Effector memory CD4-positive, alpha-beta T cell (primary cell): ENCODE measurements at regions not wholly inside any gene's neighbourhood (a gene's known extent, or its start where the extent isn't known, plus 50 kb on each side); places are given as distances from the start of the nearest gene placed in this dataset.
"Not testable (repeated sequence)": the region's sequence is repeated elsewhere in the genome, so short reads cannot be mapped to it uniquely, and the experiment has no call there.

ENCODE experiments used
- DNase-seq, 3 donors: peaks; one replicate each; pipeline ENCODE4 v3.0.0-alpha.2; 2020
- H3K27ac ChIP-seq: 2 replicates; pipeline ENCODE4 v1.7.0; 2013; ENCODE audit warnings: mild to moderate bottlenecking, low read length, moderate library complexity; ENCODE audit not compliant: insufficient read depth, poor library complexity, severe bottlenecking
- H3K27me3 ChIP-seq: replicated peaks from 2 replicates; pipeline ENCODE4 v1.7.0; 2013; ENCODE audit warnings: mild to moderate bottlenecking, low read length; ENCODE audit not compliant: insufficient read depth, control insufficient read depth, poor library complexity, severe bottlenecking
- H3K36me3 ChIP-seq: 2 replicates; pipeline ENCODE4 v1.7.0; 2013; ENCODE audit warnings: mild to moderate bottlenecking, low read length, moderate library complexity; ENCODE audit not compliant: control insufficient read depth, insufficient read depth
- H3K4me1 ChIP-seq: 2 replicates; pipeline ENCODE4 v1.7.0; 2013; ENCODE audit warnings: low read length, mild to moderate bottlenecking; ENCODE audit not compliant: control insufficient read depth, insufficient read depth, poor library complexity, severe bottlenecking
- H3K4me3 ChIP-seq: 2 replicates; pipeline ENCODE4 v1.7.0; 2013; ENCODE audit warnings: low read length, low read depth, mild to moderate bottlenecking; ENCODE audit not compliant: insufficient read depth, poor library complexity, severe bottlenecking
- H3K9me3 ChIP-seq: 2 replicates; pipeline ENCODE4 v1.7.0; 2013; ENCODE audit warnings: mild to moderate bottlenecking, low read length, moderate library complexity; ENCODE audit not compliant: control insufficient read depth

GRCh38 chr1:144026022-144026421 is 54.2 kb upstream of the FAM72C start:
- not testable (repeated sequence) for H3K4me3 ChIP-seq, H3K27ac ChIP-seq, H3K9me3 ChIP-seq, H3K27me3 ChIP-seq, H3K36me3 ChIP-seq, H3K4me1 ChIP-seq, DNase-seq

GRCh38 chr1:144021690-144022384 is 50.1 kb upstream of the FAM72C start:
- H3K4me1 ChIP-seq, H3K4me3 ChIP-seq, H3K27me3 ChIP-seq, H3K9me3 ChIP-seq, DNase-seq, H3K27ac ChIP-seq, H3K36me3 ChIP-seq: not testable (repeated sequence)
